ENCODE measurements at regions not wholly inside any gene's neighbourhood (a gene's known extent, or its start where the extent isn't known, plus 50 kb on each side); places are given as distances from the start of the nearest gene placed in this dataset.
"Not testable (repeated sequence)": the region's sequence is repeated elsewhere in the genome, so short reads cannot be mapped to it uniquely, and the experiment has no call there.

DNA sequence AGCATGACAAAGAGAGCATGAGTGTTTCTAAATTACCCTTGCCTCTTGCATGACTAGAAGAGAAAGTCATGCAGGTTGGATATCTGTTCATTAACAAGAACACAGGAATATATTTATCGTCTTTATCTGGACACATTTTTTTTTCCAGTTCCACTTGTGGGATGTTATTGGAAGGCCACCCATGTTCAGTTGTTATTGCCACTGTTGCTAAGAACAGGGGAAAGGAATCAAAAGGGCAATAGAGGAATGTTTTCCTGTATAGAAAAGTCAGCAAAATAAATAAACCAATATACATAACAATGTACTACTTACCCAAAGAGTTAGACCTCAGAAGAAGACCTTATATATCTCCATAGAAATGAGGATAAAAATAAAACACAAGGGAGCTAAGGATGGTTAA is 270.1 kb downstream of the QDPR start:
- no peak for DNase-seq (ENCODE audit: low spot score)

DNA sequence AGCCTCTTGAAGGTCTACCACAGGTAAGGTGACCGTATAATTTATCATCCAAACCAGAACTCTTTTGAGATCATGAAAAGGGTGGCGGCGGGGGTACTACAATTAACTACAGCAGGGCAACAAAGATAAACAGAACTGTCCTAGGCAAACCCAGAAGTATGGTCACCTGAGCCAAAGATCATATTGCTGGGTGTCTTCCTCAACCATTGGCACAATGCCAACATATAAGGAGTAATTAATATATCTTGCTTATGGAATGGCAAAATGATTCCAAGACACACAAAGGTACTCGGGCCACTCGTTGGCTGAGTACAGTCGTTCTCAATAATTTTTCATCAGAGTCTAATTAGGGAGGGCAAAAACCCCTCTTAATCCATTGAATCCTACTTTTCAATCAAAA is 273.3 kb downstream of the QDPR start:
- no peak for DNase-seq (ENCODE audit: low spot score)

DNA sequence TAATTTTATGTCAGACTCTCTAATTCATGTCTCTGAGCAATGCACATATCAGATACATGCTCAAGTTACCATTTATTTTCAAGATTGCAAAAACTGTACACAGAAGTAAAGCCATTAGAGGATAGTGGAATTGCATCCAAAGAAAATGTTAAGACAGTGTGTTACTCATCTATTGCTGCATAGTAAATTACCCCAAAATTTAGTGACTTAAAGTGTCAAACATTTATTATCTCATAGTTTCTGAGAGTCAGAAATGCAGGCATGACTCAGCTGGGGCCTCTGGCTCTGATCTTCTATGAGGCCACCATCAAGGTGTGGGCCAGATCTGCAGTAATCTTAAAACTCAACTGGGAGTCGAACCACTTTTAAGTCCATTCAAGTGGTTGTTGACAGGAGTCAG is 275.2 kb downstream of the QDPR start:
- no peak for DNase-seq (ENCODE audit: low spot score)

DNA sequence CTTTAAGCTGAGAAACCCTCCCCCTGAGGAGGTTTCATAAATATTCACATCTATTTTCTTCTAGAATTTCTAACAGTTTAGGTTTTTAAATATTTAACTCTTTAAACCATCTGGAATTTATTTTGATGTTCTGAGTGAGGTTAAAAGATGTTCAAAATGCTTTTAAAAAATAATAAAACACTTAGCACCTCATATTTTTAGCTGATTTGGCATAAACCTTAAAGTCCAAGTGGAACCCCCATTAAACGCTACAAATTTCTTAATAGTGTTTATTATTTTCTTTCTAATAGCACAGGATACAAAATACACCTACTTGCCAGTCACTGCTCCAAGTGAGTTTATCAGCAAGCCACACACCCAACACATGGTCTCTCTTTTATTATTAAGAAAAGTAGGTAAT is 277.2 kb downstream of the QDPR start:
- DNase-seq (ENCODE audit: low spot score): no peak

DNA sequence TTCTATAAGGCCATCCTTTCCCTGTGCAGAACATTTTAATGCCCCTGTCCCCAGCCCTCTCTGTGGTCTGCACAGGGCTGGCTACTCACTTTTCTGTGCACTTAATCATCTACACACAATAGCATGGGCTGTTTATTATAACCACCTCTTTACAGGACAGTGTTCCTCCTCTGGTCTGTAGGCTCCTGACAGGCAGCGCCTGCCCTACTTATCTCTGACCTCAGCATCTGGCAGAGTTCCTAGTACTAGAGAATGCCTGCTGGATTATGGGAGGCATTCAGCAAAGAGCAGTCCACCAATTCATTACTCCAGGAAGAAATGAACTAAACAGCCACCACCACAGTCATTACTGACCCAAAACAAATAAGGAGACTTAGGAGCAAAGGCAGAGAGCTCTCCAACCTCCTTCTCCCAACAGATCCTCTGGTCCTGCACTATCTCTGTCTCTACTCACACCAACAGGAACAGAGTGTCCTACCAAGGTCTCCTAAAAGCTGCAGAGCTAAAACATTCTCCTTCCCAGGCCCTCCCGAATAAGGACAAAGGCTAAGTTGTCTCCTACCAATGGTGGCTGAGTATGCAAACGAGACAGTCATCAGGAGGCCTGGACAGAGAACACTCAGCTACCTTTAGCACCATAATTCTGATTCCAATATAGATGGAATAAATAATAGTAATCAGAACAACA is 279.2 kb downstream of the QDPR start:
- no peak for DNase-seq (ENCODE audit: low spot score)

DNA sequence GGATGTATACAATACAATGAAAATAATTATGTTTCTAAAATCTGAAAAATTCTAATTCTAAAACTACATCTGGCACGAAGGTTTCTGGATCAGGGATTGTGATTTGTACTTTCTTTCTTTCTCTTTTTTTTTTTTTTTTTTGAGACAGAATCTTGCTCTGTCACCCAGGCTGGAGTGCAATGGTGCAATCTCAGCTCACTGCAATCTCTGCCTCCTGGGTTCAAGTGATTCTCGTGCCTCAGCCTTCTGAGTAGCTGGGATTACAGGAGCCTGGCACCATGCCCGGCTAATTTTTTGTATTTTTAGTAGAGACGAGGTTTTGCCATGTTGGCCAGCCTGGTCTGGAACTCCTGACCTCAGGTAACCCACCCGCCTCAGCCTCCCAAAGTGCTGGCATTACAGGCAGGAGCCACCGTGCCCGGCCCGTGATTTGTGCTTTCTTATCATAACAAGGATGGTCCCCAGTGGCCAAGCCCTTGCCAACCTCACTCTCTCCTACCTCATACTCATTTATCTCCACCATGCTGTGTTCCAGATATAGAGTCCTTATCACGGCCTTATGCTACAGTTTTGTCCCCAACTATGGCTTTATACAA is 279.9 kb downstream of the QDPR start:
- not testable (repeated sequence) for DNase-seq (ENCODE audit: low spot score)

DNA sequence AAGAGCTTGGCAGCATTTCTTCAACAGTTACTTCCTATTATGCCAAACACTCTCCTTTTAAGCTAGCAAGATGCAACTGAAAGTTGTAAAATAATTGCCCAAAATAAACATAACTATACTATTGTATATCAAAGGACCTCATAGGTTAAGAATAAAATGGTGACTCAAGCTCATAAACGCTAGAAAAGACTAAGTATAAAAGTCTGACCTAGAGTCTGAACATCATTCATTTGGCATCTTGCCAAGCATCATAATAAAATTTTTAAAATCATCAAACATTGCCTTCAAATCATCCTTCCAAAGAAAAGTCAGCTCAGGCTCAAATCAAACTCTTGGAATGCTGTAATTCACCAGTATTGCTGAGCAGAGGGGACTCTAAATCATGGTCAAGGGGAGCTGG is 281.2 kb downstream of the QDPR start:
- DNase-seq (ENCODE audit: low spot score): no peak

DNA sequence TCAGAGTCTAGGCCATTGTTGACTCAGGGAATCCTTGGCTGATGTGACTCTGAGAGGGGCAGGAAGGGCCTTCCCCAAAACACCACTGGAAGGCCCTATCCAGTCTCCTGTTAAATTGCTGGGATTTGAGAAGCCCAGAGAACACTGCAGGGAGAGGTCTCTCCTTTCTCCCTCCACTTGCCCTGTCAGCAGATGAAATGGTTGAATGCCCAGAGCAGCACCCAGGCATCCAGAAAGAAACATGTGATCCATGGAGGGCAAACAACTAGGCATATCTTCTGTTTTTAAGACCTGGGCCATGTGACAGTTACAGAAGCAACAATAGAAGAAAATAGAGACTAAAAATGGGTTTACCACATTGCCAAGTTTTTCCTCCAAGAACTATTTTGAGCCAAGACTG is 291.1 kb downstream of the QDPR start:
- no peak for DNase-seq (ENCODE audit: low spot score)

DNA sequence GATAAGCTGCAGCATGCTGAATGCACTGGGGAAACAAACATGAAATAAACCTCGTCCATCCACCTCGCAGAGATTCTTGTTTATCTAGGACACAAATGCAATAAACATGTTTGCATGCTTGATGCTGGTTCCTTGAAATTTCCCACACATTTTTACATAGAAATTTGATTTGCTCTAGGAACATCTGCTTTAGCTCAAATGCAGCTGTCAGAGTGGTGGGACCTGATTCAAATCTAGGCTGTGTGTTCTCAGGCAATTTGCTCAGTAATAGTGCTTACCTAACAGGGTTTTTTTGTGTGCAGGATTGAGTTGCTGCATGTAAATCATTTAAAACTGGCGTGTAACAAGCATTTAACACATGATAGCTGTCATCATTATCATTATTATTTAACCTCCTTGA is 293.1 kb downstream of the QDPR start:
- DNase-seq (ENCODE audit: low spot score): no peak

DNA sequence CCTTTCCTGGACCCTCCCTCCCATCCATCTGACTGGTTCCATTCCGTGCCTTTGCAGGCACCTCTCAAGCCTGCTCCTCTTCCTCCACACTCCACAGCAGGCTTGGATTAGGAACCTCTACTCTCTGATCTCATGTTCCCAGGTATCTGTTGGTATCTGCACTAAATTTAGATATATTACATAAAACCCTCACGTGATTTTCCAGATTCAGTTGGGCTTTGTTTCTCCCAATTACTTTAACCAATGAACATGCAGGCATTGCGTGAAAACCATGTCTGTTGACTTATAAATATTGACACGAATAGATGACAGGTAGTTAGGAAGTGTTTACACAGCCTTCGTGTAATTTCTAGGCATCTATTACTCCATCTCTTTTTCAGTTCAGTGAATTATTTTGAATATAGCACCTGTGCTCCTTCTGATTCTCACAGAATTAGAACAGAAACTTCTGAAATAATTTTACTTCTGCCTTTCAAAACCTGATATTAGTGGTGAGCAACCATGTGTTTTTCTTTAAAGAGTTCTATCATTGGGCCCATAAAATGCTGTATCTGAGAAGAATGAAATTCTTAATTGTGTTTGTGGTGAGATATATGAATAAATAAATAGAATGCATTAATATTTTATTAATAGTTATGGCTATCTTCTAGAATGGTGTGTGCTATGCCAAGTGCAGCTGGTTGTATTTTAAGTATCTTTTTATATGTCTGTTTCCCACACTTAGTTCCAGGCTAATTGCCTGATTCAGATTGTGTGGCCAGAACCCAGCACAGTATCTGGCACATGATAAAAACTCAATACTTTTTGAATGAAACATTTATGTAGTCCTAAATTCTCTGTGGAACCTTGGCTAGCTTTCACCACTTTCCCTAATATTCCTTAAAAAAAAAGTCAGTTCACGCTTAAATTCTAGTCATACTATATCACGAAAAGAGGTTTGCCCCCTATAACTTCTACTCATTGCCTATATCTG is 304.8 kb downstream of the QDPR start:
- DNase-seq (ENCODE audit: low spot score): no peak

DNA sequence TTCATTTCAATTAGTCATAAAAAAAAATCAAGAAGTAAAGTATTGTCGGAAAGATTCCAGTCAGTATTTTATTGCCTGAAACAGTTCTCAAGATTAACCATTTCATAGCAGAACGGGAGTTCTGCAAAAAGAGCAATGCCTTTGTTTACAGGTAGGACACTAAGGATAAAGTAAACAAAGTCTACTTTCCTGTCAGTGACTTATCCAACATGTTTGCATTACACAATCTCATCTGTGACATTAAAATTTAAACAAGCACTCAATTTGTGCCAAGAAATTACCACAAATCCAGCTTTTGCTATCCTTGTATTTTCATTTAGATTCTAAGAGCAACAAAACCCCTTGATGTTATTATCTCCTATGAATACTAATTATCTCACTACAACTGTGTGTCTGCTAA is 306.5 kb upstream of the LDB2 start:
- no peak for DNase-seq (ENCODE audit: low spot score)

DNA sequence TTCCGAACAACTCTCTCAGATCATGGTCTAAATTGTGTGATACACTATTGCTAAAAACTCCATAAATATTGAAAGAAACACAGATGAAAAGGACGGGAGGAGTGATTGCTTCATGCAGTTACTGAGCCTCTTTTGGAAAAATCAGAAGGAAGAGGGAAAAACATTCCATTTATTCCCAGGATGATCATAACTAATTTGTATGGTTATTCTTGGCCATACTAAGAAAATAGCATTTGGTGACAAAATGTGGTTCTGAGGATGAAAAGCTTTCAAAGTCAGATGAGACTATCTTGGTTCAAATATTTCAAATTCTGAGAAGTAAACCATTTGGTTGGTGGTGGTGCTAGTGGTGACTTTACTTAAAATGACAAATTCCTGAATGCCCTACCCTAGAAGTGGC is 305.4 kb upstream of the LDB2 start:
- no peak for DNase-seq (ENCODE audit: low spot score)

DNA sequence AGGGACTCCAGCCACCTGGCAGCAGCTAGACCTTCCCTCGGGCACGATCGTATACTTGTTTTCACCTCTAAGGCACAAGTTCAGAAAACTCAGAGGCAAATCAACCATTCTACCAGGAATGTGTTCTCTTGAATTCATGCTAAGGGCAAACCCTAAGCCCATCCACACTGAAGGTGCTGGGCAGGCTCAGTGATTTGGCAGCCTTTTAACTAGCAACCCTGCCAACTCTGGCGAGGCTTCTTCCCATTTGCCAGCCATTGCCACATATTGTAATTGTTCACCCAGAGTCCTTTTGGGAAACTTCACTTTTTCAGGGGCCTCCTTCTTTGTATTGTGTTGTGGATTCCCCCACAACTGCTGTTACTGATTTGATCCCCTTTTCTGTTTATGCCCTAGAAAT is 298.6 kb upstream of the LDB2 start:
- DNase-seq (ENCODE audit: low spot score): no peak

DNA sequence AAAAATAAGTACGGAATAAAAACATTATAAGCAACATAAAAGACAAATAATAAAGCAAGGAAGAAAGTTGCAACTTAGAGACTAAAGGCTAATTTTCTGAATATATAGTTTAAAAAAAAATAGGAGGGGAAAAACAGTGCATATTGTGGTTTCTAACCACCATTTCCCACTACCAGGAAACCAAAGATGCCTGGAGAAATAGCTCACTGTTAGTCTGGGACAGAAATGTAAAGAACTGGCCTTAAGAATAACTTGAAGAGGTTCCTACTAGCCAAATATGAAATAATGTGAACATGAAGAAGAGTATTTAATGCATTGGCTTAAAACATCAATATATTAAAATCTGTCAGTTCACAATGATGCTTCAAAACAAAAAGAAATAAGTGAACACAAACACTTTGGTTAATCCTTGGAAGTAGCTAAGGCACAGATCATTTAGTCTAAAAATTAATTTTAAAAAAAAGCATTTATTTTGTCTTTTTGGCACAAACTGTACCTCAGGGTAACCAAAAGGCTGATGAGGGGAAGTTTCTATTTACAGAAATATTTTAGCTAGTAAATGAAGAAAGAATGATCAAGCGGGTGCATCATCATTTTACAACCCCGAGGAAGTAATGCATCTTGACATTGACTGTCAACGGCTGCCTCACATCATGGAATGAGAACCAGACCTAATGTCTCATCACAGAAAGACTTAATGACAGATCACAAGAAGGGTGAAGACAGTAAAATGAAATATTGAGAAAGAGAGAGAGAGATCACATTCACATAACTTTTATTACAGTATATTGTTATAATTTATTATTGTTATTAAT is 297.2 kb upstream of the LDB2 start:
- DNase-seq (ENCODE audit: low spot score): no peak

DNA sequence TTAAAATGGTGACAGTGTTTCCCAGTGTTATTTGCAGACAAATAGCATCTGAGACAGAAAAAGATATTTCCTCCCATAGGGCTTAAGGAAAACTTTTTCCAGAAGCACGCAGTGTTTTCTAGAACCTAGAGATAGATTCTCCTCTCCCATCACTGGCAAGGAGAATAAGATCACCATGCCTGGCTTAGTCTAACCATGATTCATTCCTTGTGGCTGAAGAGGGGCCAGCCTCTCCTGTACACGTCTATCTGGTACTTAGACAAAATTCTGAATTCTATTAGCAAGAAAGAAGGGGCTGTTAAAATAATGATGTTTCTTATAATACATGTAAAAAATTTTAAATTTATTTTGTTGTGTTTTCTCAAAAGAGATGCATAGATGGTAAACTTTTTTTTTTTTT is 296.1 kb upstream of the LDB2 start:
- DNase-seq (ENCODE audit: low spot score): no peak

DNA sequence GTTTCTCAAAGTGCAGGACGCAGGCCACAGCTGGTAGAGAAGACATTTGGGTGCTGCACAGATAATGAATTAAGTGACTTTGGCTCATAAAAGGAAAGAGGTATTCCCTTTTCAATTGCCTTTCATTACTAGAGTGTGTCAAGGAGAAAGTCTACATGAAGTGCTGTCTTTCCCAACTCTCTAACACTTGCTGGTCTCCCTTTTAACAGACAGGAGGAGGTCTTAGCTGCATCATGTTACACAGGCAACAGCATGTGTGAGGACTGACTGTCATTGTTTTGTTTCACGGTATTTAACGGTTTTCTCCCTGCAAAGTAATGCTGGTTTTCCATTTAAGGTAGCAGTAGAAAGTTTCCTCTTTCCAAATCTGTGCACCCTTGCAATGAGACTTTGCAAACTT is 291.3 kb upstream of the LDB2 start:
- no peak for DNase-seq (ENCODE audit: low spot score)

DNA sequence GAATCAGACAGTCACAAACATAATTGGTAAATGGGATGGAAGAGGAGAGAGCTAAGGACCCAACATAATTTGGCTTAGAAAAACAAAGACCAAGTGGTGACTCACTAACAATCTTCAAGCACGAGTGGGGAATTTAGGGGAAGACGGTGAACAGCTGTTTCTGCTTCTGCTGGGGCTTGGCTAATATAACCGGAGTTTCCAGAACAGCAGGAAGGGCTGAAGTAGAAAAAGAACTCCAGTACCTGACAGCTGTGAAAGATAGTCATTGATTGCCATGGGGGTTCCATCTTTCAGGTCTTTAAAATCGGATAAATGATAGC is 290.9 kb upstream of the LDB2 start:
- no peak for DNase-seq (ENCODE audit: low spot score)

DNA sequence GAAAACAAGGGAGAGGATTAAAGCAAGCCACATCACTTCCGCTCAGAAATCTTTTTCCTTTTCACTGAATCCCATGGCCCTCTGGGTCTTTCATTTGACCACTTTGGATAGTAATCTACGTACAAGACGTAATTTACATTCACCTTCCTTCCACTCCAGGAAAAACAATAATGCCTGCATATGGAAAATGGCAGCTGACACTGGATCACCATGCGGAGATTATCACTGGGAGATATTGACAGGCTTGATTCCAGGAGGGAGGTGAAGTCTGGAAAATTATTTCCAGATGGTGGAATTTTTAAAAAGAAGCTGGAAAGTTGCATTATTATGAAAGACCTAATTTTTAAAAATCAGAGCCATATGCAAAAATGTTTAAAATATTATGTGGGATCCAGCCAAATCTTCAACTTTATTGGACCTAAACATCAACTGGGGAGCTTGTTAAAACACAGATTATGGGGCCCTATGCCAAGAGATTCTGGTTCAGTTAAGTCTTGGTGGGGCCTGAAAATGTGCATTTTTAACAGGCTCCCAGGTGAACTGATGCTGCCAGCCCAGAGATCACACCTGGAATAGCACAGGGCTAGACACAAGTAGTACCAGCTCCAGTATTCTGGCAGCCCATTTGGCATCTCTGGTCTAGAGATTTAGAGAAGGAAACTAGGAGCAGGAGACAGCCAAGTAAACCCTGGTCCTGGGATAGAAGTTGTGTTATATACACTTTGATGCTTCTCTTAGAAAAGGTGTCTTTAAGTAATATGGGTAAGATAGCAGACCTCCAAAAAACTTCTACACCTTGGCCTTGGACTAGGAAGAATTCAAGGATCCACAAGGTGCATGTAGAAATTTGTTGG is 290.3 kb upstream of the LDB2 start:
- DNase-seq (ENCODE audit: low spot score): no peak

DNA sequence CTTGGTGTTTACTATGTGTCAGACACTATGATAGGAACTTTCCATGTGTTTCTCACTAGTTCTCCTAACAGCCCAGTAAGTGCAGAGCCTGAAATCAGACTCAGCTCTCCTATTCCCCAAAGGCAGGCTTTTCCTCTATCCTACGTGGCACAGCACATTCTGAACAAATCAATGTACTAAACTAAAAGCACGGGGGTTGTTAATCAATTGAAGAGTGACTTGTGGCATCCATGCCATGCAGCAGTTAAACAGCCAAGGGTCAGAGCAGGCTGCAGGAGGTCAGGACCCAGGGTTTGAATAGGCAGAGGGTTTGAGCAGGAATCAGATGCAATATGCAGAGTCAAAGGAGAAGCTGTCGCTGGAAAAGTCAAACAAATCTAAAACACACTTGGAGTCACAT is 289.7 kb upstream of the LDB2 start:
- no peak for DNase-seq (ENCODE audit: low spot score)

DNA sequence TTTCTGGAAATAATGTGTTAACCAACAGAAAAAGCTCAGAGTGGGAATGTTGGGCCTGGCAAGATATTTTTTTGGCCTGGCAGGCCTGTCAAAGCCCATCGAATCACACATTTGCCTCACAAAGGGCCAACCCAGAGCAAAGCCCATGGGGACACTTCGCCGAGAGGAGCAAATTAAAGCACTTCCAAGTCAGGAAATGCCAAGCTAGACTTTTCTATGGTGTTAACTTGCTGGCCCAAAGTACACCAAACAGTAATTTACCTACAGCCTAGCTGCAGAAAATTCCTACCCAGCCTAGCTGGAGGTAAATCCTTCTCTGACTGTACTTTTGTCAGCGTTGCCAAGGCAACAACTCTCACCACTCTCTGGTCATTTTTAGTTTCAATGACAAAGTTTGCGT is 288.6 kb upstream of the LDB2 start:
- no peak for DNase-seq (ENCODE audit: low spot score)

DNA sequence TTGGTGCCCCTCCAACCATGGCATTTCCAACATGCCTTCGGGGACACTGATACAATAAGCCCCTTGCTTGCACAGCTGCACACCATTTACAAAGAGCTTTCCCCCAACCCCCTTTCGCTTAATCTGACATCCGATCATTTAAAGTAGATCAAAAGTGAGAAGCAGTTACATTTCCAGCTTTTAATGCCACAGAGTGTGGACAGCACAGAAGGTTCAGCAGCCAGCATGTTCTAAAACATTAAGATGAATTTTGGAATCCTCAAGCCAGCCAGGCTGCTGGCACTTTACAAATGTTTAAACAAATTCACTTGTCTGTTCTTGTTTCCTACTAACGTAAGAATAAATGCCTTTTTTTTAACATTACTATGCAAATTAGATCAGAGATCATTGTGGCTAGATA is 284.4 kb upstream of the LDB2 start:
- no peak for DNase-seq (ENCODE audit: low spot score)

DNA sequence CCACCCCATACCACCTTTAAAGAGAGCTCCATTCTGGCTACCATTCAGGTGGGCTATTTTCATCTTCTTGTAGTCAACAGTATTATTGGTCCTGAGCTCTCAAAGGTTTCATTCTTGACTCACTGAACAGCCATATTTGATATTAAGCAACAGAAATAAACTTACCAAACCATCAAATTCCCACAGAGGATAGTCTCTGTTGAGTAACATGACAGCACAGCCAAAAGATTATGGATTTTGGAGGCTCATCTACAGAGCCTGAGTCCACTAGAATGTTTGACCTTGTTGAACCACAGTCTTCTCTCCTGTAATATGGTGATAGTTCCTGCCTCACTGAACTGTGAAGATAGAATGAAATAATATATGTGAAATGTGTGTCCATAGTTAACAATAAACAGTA is 276.3 kb upstream of the LDB2 start:
- no peak for DNase-seq (ENCODE audit: low spot score)
